Ascending aorta (tissue), 2 donors: ENCODE measurements at regions not wholly inside any gene's neighbourhood (a gene's known extent, or its start where the extent isn't known, plus 50 kb on each side); places are given as distances from the start of the nearest gene placed in this dataset.

Source experiments
- DNase-seq, 2 donors: peaks; one replicate each; pipeline ENCODE4 v3.0.0-alpha.2; 2019; ENCODE audit warnings: low spot score in 2 of 2
- H3K27ac ChIP-seq, 2 donors: fragments of 200-600 bp; sonication (generic); one replicate each; pipeline ENCODE4 v1.5.1; 2016 to 2017; ENCODE audit warnings: mild to moderate bottlenecking in 1 of 2
- H3K27me3 ChIP-seq: fragments of 200-600 bp; sonication (generic); one replicate; pipeline ENCODE4 v1.5.1; 2017
- H3K36me3 ChIP-seq, 2 donors: fragments of 200-600 bp; sonication (generic); one replicate each; pipeline ENCODE4 v1.5.1; 2016
- H3K4me1 ChIP-seq, 2 donors: fragments of 200-600 bp; sonication (generic); one replicate each; pipeline ENCODE4 v1.5.1; 2016 to 2017; ENCODE audit warnings: mild to moderate bottlenecking in 1 of 2
- H3K4me3 ChIP-seq, 2 donors: fragments of 200-600 bp; sonication (generic); one replicate each; pipeline ENCODE4 v1.5.1; 2016 to 2017; ENCODE audit warnings: mild to moderate bottlenecking in 1 of 2
- H3K9me3 ChIP-seq, 2 donors: fragments of 200-600 bp; sonication (generic); one replicate each; pipeline ENCODE4 v1.5.1; 2016
- CTCF ChIP-seq, 3 experiments: fragments of 200-600 bp in 2 of 3; fragments of 450-650 bp in 1 of 3; sonication (generic) in 2 of 3; IDR thresholded peaks; one replicate each; pipeline ENCODE4 v1.5.1; 2016 to 2019; ENCODE audit warnings: antibody characterized with exemption in 3 of 3, mild to moderate bottlenecking in 1 of 3, moderate library complexity in 1 of 3
- intact Hi-C: fragments of 100-400 bp; cut with DNase I; formaldehyde crosslinking; loops from one replicate; pipeline ENCODE4 v1.15.1; 2023

GRCh38 chr10:131650771-131651673 lies 249.8 kb upstream of the PPP2R2D start:
- no peaks in the 10 kb centered on the region for H3K9me3 ChIP-seq
- no peaks in the 10 kb centered on the region for H3K4me1 ChIP-seq
- H3K27ac ChIP-seq = no peak overlapping the region
- DNase-seq = no peak
- H3K27me3 ChIP-seq = no peaks in the 10 kb centered on the region
- H3K4me3 ChIP-seq = no peak overlapping the region
- H3K36me3 ChIP-seq = no peaks in the 10 kb centered on the region
- TF ChIP-seq CTCF (IDR thresholded peaks at IDR 0.05) = no peak
- intact Hi-C loops = no loop called here

DNA sequence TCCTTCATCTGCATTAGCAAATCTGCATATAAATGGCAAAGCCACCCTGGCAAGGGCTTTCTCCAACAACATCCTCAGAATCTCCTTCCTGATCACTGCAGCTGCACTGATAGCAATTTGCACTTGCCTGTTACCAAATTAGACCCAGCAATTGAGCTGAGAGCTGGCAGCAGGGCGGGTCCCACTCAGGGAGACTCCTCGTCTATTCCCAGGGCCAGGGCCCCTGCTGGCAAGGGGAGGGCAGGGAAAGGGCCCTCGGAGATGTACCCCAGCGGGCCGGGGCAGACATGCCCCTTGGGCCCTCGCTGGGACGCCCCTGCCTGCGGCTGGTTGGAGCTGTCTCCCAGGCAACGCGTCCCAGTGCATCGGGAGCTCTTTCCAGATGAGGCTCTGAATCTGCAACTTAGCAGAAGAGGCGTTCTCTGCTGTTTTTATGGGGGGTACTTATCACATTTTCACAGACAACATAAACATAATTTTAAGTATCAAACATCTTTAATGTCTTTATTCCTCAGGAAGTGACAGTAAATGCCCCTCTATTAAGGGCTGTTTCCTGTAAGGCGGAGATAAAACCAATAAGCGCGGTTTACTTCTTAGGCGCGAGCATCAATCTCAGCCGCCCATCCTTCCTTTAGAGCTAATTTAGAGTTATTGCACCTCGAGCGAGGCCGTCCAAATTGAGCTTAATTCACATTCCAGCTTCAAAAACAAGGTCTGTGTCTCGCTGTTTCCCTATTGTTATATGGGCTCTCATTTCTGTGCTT lies 249.0 kb upstream of the PPP2R2D start:
- TF ChIP-seq CTCF (IDR thresholded peaks at IDR 0.05) = no peak
- intact Hi-C loops = no loop called here
- Histone ChIP-seq H3K9me3 (no peaks in the 10 kb centered on the region), H3K36me3 (no peaks in the 10 kb centered on the region), H3K27me3 (no peaks in the 10 kb centered on the region), H3K27ac (no peak overlapping the region), H3K4me3 (no peak overlapping the region), H3K4me1 (no peaks in the 10 kb centered on the region)
- DNase-seq = no peak

DNA sequence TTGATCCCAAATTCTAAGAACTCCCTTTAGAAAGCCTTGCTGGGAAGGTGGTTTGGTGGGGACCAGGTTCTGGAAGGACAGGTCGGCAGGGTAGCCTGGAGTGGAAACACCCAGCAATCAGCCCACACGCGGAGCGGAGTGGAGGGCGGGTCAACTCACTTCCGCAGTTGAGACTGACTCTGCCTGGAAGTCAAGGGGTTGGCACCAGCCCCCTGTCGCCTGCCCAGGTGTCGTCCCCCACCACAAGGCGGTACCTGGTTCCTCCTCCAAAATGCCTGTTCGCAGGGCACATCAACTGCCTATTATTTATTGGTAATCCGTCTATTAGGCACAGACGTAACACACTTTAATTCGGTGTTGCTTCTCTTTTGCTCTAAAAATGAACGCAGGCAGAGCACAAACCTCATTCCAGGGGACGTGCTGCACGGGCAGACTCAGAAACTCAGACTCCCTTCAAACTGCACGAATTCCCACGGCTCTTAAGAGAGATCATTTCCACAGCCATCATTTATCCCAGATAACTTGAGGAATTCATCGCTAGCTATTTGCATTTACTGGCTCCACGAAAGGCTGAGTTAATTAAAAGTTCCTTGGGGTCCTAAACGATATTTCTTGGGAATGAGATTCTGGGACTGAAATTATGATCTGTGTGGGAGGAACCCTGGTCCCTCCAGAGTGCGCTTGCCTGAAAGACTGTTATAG lies 248.2 kb upstream of the PPP2R2D start:
- no peak overlapping the region for H3K4me3 ChIP-seq
- DNase-seq = no peak
- no peak overlapping the region for H3K27ac ChIP-seq
- no peak for TF ChIP-seq CTCF (IDR thresholded peaks at IDR 0.05)
- no peaks in the 10 kb centered on the region for H3K36me3 ChIP-seq
- intact Hi-C loops = no loop called here
- no peaks in the 10 kb centered on the region for H3K9me3 ChIP-seq
- H3K4me1 ChIP-seq = no peaks in the 10 kb centered on the region
- H3K27me3 ChIP-seq = no peaks in the 10 kb centered on the region

GRCh38 chr10:131653140-131653539 lies 247.7 kb upstream of the PPP2R2D start:
- Histone ChIP-seq H3K36me3 (no peaks in the 10 kb centered on the region), H3K27me3 (no peaks in the 10 kb centered on the region), H3K9me3 (no peaks in the 10 kb centered on the region), H3K4me1 (no peaks in the 10 kb centered on the region), H3K4me3 (no peak overlapping the region), H3K27ac (no peak overlapping the region)
- intact Hi-C loops = no loop called here
- TF ChIP-seq CTCF (IDR thresholded peaks at IDR 0.05) = no peak
- DNase-seq = no peak

- Histone ChIP-seq H3K4me3 (no peak overlapping the region), H3K9me3 (no peaks in the 10 kb centered on the region), H3K4me1 (no peaks in the 10 kb centered on the region), H3K36me3 (no peaks in the 10 kb centered on the region), H3K27ac (no peak overlapping the region), H3K27me3 (no peaks in the 10 kb centered on the region)
- TF ChIP-seq CTCF (IDR thresholded peaks at IDR 0.05) = no peak
- intact Hi-C loops = no loop called here
- DNase-seq = no peak
These were observed 247.0 kb upstream of the PPP2R2D start for GRCh38 chr10:131653554-131654470.
